OCI-LY7 (cell line): ENCODE measurements at regions not wholly inside any gene's neighbourhood (a gene's known extent, or its start where the extent isn't known, plus 50 kb on each side); places are given as distances from the start of the nearest gene placed in this dataset.

ENCODE experiments used
- BruUV-seq: library from RNA; stranded (reverse); fragments of 400-500 nt; replicated peaks from 2 replicates; lab custom pipeline; 2021; lab: Mats Ljungman, UMichigan
- CTCF ChIA-PET: fragments of 300-600 bp; sonication (Branson Sonifier 250); formaldehyde crosslinking; loops from one replicate; lab custom pipeline; 2022; ENCODE audit warnings: antibody characterized with exemption; ENCODE audit not compliant: unreplicated experiment; lab: Charles Lee
- POLR2A ChIA-PET: fragments of 300-600 bp; sonication (Branson Sonifier 250); formaldehyde crosslinking; loops from one replicate; lab custom pipeline; 2022; ENCODE audit warnings: antibody characterized with exemption; lab: Charles Lee
- DNase-seq: peaks from one replicate; pipeline ENCODE4 v3.0.0-alpha.2; 2015; ENCODE audit warnings: low spot score
- H2AFZ ChIP-seq: fragments of 200-600 bp; sonication (generic), shearing (Covaris generic); 2 replicates; pipeline ENCODE4 v1.6.1; 2014; ENCODE audit warnings: mild to moderate bottlenecking, antibody characterized with exemption, low read length, moderate library complexity
- H3K27ac ChIP-seq: fragments of 200-600 bp; sonication (generic); 2 replicates; pipeline ENCODE4 v1.5.1; 2014; ENCODE audit warnings: mixed run types, low read depth, mild to moderate bottlenecking, moderate library complexity, low read length, inconsistent platforms; ENCODE audit not compliant: poor library complexity, severe bottlenecking
- H3K36me3 ChIP-seq: fragments of 200-600 bp; sonication (generic); 2 replicates; pipeline ENCODE4 v1.6.1; 2014; ENCODE audit warnings: mild to moderate bottlenecking, antibody characterized with exemption, low read length, moderate library complexity, mixed read lengths; ENCODE audit not compliant: insufficient read depth
- H3K4me1 ChIP-seq: fragments of 200-600 bp; sonication (generic); 2 replicates; pipeline ENCODE4 v1.5.1; 2014; ENCODE audit warnings: mild to moderate bottlenecking, low read length; ENCODE audit not compliant: insufficient read depth, poor library complexity, severe bottlenecking
- H3K4me2 ChIP-seq: fragments of 200-600 bp; sonication (generic); 2 replicates; pipeline ENCODE4 v1.6.1; 2014; ENCODE audit warnings: mild to moderate bottlenecking, low read length
- H3K4me3 ChIP-seq: fragments of 200-600 bp; sonication (generic); 2 replicates; pipeline ENCODE4 v1.5.1; 2014; ENCODE audit warnings: mild to moderate bottlenecking, low read depth, low read length; ENCODE audit not compliant: poor library complexity, severe bottlenecking
- H3K79me2 ChIP-seq: fragments of 200-600 bp; sonication (generic); 2 replicates; pipeline ENCODE4 v1.6.1; 2016; ENCODE audit warnings: low read depth, mild to moderate bottlenecking, low read length, moderate library complexity, mixed read lengths; ENCODE audit not compliant: insufficient read depth
- H3K9me2 ChIP-seq: fragments of 200-600 bp; sonication (generic); 2 replicates; pipeline ENCODE4 v1.6.1; 2016; ENCODE audit warnings: mild to moderate bottlenecking, low read length, mixed read lengths; ENCODE audit not compliant: insufficient read depth
- H3K9me3 ChIP-seq: fragments of 200-600 bp; sonication (generic); 2 replicates; pipeline ENCODE4 v1.6.1; 2014; ENCODE audit warnings: mild to moderate bottlenecking, mixed run types, low read length, mixed read lengths
- H4K20me1 ChIP-seq: fragments of 200-600 bp; sonication (generic); 2 replicates; pipeline ENCODE4 v1.6.1; 2014; ENCODE audit warnings: mild to moderate bottlenecking, antibody characterized with exemption, low read length, moderate library complexity, mixed read lengths; ENCODE audit not compliant: insufficient read depth
- CTCF ChIP-seq: fragments of 200-600 bp; sonication (generic); conservative IDR thresholded peaks from 2 replicates; pipeline ENCODE4 v1.5.1; 2014; ENCODE audit warnings: mild to moderate bottlenecking, antibody characterized with exemption, low read length, moderate library complexity, mixed read lengths
- EZH2phosphoT487 ChIP-seq: fragments of 200-600 bp; sonication (generic); IDR thresholded peaks from 2 replicates; pipeline ENCODE4 v1.6.1; 2018; ENCODE audit warnings: low read depth, borderline replicate concordance, mild to moderate bottlenecking, mixed run types, antibody characterized with exemption, low read length, moderate library complexity, mixed read lengths
- intact Hi-C: fragments of 100-400 bp; cut with micrococcal nuclease; formaldehyde crosslinking; loops from one replicate; pipeline ENCODE4 v1.10.0; 2022; ENCODE audit not compliant: unreplicated experiment

- Histone ChIP-seq H3K9me3 (no peaks in the 10 kb centered on the region), H3K4me1 (no peaks in the 10 kb centered on the region), H3K4me3 (no peak overlapping the region), H3K9me2 (no peaks in the 10 kb centered on the region), H3K27ac (no peak overlapping the region), H4K20me1 (no peaks in the 10 kb centered on the region), H3K36me3 (no peaks in the 10 kb centered on the region), H3K79me2 (no peaks in the 10 kb centered on the region), H3K4me2 (no peak overlapping the region), H2AFZ (no peak overlapping the region)
- no TSS peak for BruUV-seq
- no peak for TF ChIP-seq EZH2phosphoT487
- TF ChIP-seq CTCF, result no peak
- ChIA-PET POLR2A (interaction anchor here (0.6 kb wide), 1 partner anchor 682 kb away, joined by 6 read pairs; no protein-coding TSS in a partner anchor), CTCF (no interaction called here)
- DNase-seq, result no peak
- intact Hi-C loops, result no loop called here
Measured at GRCh38 chrX:137747244-137748043, 181.5 kb downstream of the ZIC3 start.

GRCh38 chrX:137748827-137749226 lies 182.9 kb downstream of the ZIC3 start:
- BruUV-seq, result no TSS peak
- Histone ChIP-seq H3K9me3 (no peaks in the 10 kb centered on the region), H3K4me3 (no peak overlapping the region), H4K20me1 (no peaks in the 10 kb centered on the region), H3K79me2 (no peaks in the 10 kb centered on the region), H3K36me3 (no peaks in the 10 kb centered on the region), H2AFZ (no peak overlapping the region), H3K27ac (no peak overlapping the region), H3K4me2 (no peak overlapping the region), H3K9me2 (no peaks in the 10 kb centered on the region), H3K4me1 (no peaks in the 10 kb centered on the region)
- no peak for TF ChIP-seq CTCF
- no peak for TF ChIP-seq EZH2phosphoT487
- intact Hi-C loops, result no loop called here
- DNase-seq, result no peak
- POLR2A ChIA-PET, result interaction anchor here (0.5 kb wide), 1 partner anchor 53 kb away, joined by 3 read pairs; no protein-coding TSS in a partner anchor
- CTCF ChIA-PET, result no interaction called here

- POLR2A ChIA-PET, result no interaction called here
- no peak overlapping the region for H3K27ac ChIP-seq
- intact Hi-C loops, result no loop called here
- no peak overlapping the region for H2AFZ ChIP-seq
- no peaks in the 10 kb centered on the region for H3K9me2 ChIP-seq
- DNase-seq, result no peak
- CTCF ChIA-PET, result no interaction called here
- no peak overlapping the region for H3K4me2 ChIP-seq
- no peaks in the 10 kb centered on the region for H3K36me3 ChIP-seq
- no peaks in the 10 kb centered on the region for H3K4me1 ChIP-seq
- no peak overlapping the region for H3K4me3 ChIP-seq
- no peaks in the 10 kb centered on the region for H4K20me1 ChIP-seq
- H3K9me3 ChIP-seq, result no peaks in the 10 kb centered on the region
- TF ChIP-seq CTCF (no peak), EZH2phosphoT487 (no peak)
- H3K79me2 ChIP-seq, result no peaks in the 10 kb centered on the region
- no TSS peak for BruUV-seq
Measured at GRCh38 chrX:137749246-137749645, 183.3 kb downstream of the ZIC3 start.
